ENCODE measurements at regions not wholly inside any gene's neighbourhood (a gene's known extent, or its start where the extent isn't known, plus 50 kb on each side); places are given as distances from the start of the nearest gene placed in this dataset.

DNA sequence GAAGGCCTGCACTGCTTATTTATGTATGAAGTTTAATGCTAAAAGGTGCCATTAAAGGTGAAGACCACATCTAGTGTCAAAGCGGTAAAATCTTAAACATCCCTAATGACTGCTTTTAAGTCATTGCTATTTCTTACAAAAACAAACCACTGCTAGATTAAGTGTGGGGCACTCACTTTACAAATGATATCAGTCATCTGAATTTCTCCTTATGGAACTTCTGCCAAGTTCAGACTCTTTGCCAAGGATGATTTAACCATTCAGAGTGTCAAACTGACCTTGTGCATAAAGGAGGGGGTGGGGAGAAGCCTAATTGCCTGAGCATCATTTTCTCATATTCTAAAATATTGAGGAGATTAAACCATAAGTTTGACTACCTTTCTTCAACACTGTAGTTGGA is 271.5 kb downstream of the TGFB2 start:
- H2BK15ac ChIP-seq (ENCODE audit: low read depth, poor library complexity, severe bottlenecking): no peak overlapping the region
- H3K27me3 ChIP-seq (ENCODE audit: control insufficient read depth in 1 of 2, insufficient read depth in 1 of 2, low read length in 2 of 2): no peaks in the 10 kb centered on the region
- H3K18ac ChIP-seq (ENCODE audit: low read depth in 1 of 2, low read length in 2 of 2): no peak overlapping the region
- no peak overlapping the region for H3K4me3 ChIP-seq (ENCODE audit: insufficient read depth in 1 of 2, low read depth in 1 of 2, low read length in 2 of 2)
- H3K79me1 ChIP-seq (replicated peaks; ENCODE audit: low read length, poor library complexity, severe bottlenecking): no peaks in the 10 kb centered on the region
- no peak overlapping the region for H2BK120ac ChIP-seq (ENCODE audit: low read depth, low read length)
- no peak overlapping the region for H3K27ac ChIP-seq (ENCODE audit: low read length, poor library complexity, severe bottlenecking)
- H3K4me2 ChIP-seq (ENCODE audit: low read length, poor library complexity, severe bottlenecking): no peak overlapping the region
- H3K4me1 ChIP-seq (ENCODE audit: control insufficient read depth, insufficient read depth, low read depth, low read length): no peaks in the 10 kb centered on the region
- no peak for DNase-seq
- H3K23ac ChIP-seq (ENCODE audit: low read length in 2 of 2): no peak overlapping the region
- no peak overlapping the region for H4K8ac ChIP-seq (ENCODE audit: low read length)
- H3K14ac ChIP-seq (ENCODE audit: low read length in 2 of 2): no peak overlapping the region
- H2BK12ac ChIP-seq (ENCODE audit: low read length in 2 of 2): no peak overlapping the region
- no peaks in the 10 kb centered on the region for H3K9me3 ChIP-seq (ENCODE audit: control insufficient read depth, low read length)
- H2AFZ ChIP-seq (ENCODE audit: low read depth, low read length): no peak overlapping the region
- H2AK5ac ChIP-seq (ENCODE audit: low read length, severe bottlenecking): no peak overlapping the region
- no peak overlapping the region for H4K91ac ChIP-seq (ENCODE audit: low read length)
- WGBS: 78% methylated on average over 1 of the region's 1 CpG
- no peaks in the 10 kb centered on the region for H3K36me3 ChIP-seq (ENCODE audit: control insufficient read depth in 1 of 2, insufficient read depth in 2 of 2, low read depth in 1 of 2, low read length in 2 of 2)
- H3K4ac ChIP-seq (ENCODE audit: low read depth in 1 of 2, low read length in 2 of 2): no peak overlapping the region
- no peak overlapping the region for H2BK5ac ChIP-seq (ENCODE audit: low read depth, low read length, poor library complexity, severe bottlenecking)
- H3K9ac ChIP-seq (ENCODE audit: low read length): no peak overlapping the region

DNA sequence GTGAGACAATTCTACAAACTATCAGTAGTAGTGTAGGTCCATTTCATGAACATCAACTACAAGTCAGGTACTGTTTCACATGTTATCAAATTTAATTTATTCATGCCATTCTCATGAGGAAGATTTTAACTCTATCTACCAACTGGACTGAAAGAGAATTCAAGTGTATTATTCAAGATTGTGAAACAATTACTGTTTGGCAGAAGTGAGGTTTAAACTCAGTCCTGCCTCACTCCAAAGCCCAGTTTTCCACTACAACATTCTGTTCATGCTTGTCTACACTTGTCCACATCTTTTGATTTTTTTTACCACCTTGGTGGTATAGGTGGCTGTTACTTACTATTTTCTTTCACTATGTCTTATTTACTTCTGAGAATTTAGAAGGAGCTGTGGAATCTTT is 272.9 kb downstream of the TGFB2 start:
- H3K4me2 ChIP-seq (ENCODE audit: low read length, poor library complexity, severe bottlenecking): no peak overlapping the region
- H3K9ac ChIP-seq (ENCODE audit: low read length): no peak overlapping the region
- DNase-seq: no peak
- H3K4ac ChIP-seq (ENCODE audit: low read depth in 1 of 2, low read length in 2 of 2): no peak overlapping the region
- no peak overlapping the region for H2BK5ac ChIP-seq (ENCODE audit: low read depth, low read length, poor library complexity, severe bottlenecking)
- H3K4me1 ChIP-seq (ENCODE audit: control insufficient read depth, insufficient read depth, low read depth, low read length): no peaks in the 10 kb centered on the region
- H3K4me3 ChIP-seq (ENCODE audit: insufficient read depth in 1 of 2, low read depth in 1 of 2, low read length in 2 of 2): no peak overlapping the region
- no peak overlapping the region for H3K27ac ChIP-seq (ENCODE audit: low read length, poor library complexity, severe bottlenecking)
- H3K9me3 ChIP-seq (ENCODE audit: control insufficient read depth, low read length): no peaks in the 10 kb centered on the region
- H3K14ac ChIP-seq (ENCODE audit: low read length in 2 of 2): no peak overlapping the region
- no peaks in the 10 kb centered on the region for H3K79me1 ChIP-seq (replicated peaks; ENCODE audit: low read length, poor library complexity, severe bottlenecking)
- no peak overlapping the region for H2AFZ ChIP-seq (ENCODE audit: low read depth, low read length)
- H2BK120ac ChIP-seq (ENCODE audit: low read depth, low read length): no peak overlapping the region
- no peak overlapping the region for H4K91ac ChIP-seq (ENCODE audit: low read length)
- H3K23ac ChIP-seq (ENCODE audit: low read length in 2 of 2): no peak overlapping the region
- H2AK5ac ChIP-seq (ENCODE audit: low read length, severe bottlenecking): no peak overlapping the region
- no peaks in the 10 kb centered on the region for H3K27me3 ChIP-seq (ENCODE audit: control insufficient read depth in 1 of 2, insufficient read depth in 1 of 2, low read length in 2 of 2)
- no peak overlapping the region for H3K18ac ChIP-seq (ENCODE audit: low read depth in 1 of 2, low read length in 2 of 2)
- no peak overlapping the region for H2BK12ac ChIP-seq (ENCODE audit: low read length in 2 of 2)
- H3K36me3 ChIP-seq (ENCODE audit: control insufficient read depth in 1 of 2, insufficient read depth in 2 of 2, low read depth in 1 of 2, low read length in 2 of 2): no peaks in the 10 kb centered on the region
- H2BK15ac ChIP-seq (ENCODE audit: low read depth, poor library complexity, severe bottlenecking): no peak overlapping the region
- no peak overlapping the region for H4K8ac ChIP-seq (ENCODE audit: low read length)

DNA sequence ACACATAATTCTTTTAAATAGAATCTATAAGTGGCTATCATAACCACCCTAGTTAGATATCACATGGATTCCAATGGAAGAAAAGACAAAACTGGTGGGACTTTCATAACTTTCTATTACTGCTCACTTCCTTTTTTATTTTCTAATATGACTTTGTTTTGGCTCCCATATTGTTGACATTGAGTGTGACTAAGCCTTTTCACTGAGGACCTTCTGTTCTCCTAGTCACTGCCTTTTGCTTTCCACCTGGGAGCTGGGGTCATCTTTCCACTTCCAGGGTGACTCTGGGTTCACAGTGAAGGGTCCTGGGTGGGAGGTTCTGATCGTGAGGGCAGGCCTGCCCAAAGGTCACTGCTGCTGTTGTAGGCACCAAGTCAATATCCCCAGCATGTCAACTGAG is 275.8 kb downstream of the TGFB2 start:
- Histone ChIP-seq H3K4ac (ENCODE audit: low read depth in 1 of 2, low read length in 2 of 2) (no peak overlapping the region), H2AFZ (ENCODE audit: low read depth, low read length) (no peak overlapping the region), H3K79me1 (replicated peaks; ENCODE audit: low read length, poor library complexity, severe bottlenecking) (no peaks in the 10 kb centered on the region), H2BK120ac (ENCODE audit: low read depth, low read length) (no peak overlapping the region), H3K18ac (ENCODE audit: low read depth in 1 of 2, low read length in 2 of 2) (no peak overlapping the region), H3K4me1 (ENCODE audit: control insufficient read depth, insufficient read depth, low read depth, low read length) (no peaks in the 10 kb centered on the region), H4K91ac (ENCODE audit: low read length) (no peak overlapping the region), H2BK12ac (ENCODE audit: low read length in 2 of 2) (no peak overlapping the region), H4K8ac (ENCODE audit: low read length) (peak overlapping the region; percentile 23), H3K9ac (ENCODE audit: low read length) (no peak overlapping the region), H3K36me3 (ENCODE audit: control insufficient read depth in 1 of 2, insufficient read depth in 2 of 2, low read depth in 1 of 2, low read length in 2 of 2) (no peaks in the 10 kb centered on the region), H3K23ac (ENCODE audit: low read length in 2 of 2) (no peak overlapping the region), H3K27me3 (ENCODE audit: control insufficient read depth in 1 of 2, insufficient read depth in 1 of 2, low read length in 2 of 2) (no peaks in the 10 kb centered on the region), H3K27ac (ENCODE audit: low read length, poor library complexity, severe bottlenecking) (no peak overlapping the region), H3K9me3 (ENCODE audit: control insufficient read depth, low read length) (no peaks in the 10 kb centered on the region), H2BK15ac (ENCODE audit: low read depth, poor library complexity, severe bottlenecking) (peak overlapping the region; percentile 93), H2AK5ac (ENCODE audit: low read length, severe bottlenecking) (peak overlapping the region; percentile 26), H3K14ac (ENCODE audit: low read length in 2 of 2) (no peak overlapping the region), H2BK5ac (ENCODE audit: low read depth, low read length, poor library complexity, severe bottlenecking) (no peak overlapping the region), H3K4me3 (ENCODE audit: insufficient read depth in 1 of 2, low read depth in 1 of 2, low read length in 2 of 2) (no peak overlapping the region), H3K4me2 (ENCODE audit: low read length, poor library complexity, severe bottlenecking) (no peak overlapping the region)
- no peak for DNase-seq
- 100% methylated on average over 1 of the region's 1 CpG for WGBS

DNA sequence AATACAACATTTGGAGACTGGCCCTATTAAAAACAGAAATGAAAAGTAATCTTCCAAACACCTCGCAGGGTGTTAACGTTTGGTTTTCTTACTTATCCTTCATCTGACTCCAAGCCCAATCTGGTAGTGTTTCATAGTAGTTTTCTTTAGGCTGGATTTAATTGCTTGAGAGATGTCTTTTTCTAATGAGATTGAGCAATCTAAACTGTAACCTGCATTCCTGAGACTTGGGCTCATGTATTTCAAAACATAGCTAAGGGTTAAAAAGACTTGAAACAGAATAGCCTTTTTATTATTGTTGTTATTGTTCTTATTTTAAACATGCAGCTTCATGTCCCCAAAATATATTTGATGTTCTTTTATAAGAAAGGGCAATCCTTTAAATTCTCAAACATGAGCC is 278.9 kb downstream of the TGFB2 start:
- WGBS: 100% methylated on average over 2 of the region's 2 CpGs
- DNase-seq: no peak
- Histone ChIP-seq H2BK15ac (ENCODE audit: low read depth, poor library complexity, severe bottlenecking) (no peak overlapping the region), H2BK12ac (ENCODE audit: low read length in 2 of 2) (no peak overlapping the region), H3K79me1 (replicated peaks; ENCODE audit: low read length, poor library complexity, severe bottlenecking) (no peaks in the 10 kb centered on the region), H3K36me3 (ENCODE audit: control insufficient read depth in 1 of 2, insufficient read depth in 2 of 2, low read depth in 1 of 2, low read length in 2 of 2) (no peaks in the 10 kb centered on the region), H3K27me3 (ENCODE audit: control insufficient read depth in 1 of 2, insufficient read depth in 1 of 2, low read length in 2 of 2) (no peaks in the 10 kb centered on the region), H4K91ac (ENCODE audit: low read length) (no peak overlapping the region), H3K4ac (ENCODE audit: low read depth in 1 of 2, low read length in 2 of 2) (no peak overlapping the region), H3K18ac (ENCODE audit: low read depth in 1 of 2, low read length in 2 of 2) (no peak overlapping the region), H3K23ac (ENCODE audit: low read length in 2 of 2) (no peak overlapping the region), H2BK5ac (ENCODE audit: low read depth, low read length, poor library complexity, severe bottlenecking) (no peak overlapping the region), H3K4me2 (ENCODE audit: low read length, poor library complexity, severe bottlenecking) (no peak overlapping the region), H3K14ac (ENCODE audit: low read length in 2 of 2) (no peak overlapping the region), H3K9me3 (ENCODE audit: control insufficient read depth, low read length) (no peaks in the 10 kb centered on the region), H2AFZ (ENCODE audit: low read depth, low read length) (no peak overlapping the region), H3K4me1 (ENCODE audit: control insufficient read depth, insufficient read depth, low read depth, low read length) (no peaks in the 10 kb centered on the region), H2AK5ac (ENCODE audit: low read length, severe bottlenecking) (no peak overlapping the region), H3K9ac (ENCODE audit: low read length) (no peak overlapping the region), H3K27ac (ENCODE audit: low read length, poor library complexity, severe bottlenecking) (no peak overlapping the region), H2BK120ac (ENCODE audit: low read depth, low read length) (no peak overlapping the region), H3K4me3 (ENCODE audit: insufficient read depth in 1 of 2, low read depth in 1 of 2, low read length in 2 of 2) (no peak overlapping the region), H4K8ac (ENCODE audit: low read length) (no peak overlapping the region)

Measured in mesenchymal stem cell (in vitro differentiated cells and primary cell).